ENCODE measurements at regions not wholly inside any gene's neighbourhood (a gene's known extent, or its start where the extent isn't known, plus 50 kb on each side); places are given as distances from the start of the nearest gene placed in this dataset.

DNA sequence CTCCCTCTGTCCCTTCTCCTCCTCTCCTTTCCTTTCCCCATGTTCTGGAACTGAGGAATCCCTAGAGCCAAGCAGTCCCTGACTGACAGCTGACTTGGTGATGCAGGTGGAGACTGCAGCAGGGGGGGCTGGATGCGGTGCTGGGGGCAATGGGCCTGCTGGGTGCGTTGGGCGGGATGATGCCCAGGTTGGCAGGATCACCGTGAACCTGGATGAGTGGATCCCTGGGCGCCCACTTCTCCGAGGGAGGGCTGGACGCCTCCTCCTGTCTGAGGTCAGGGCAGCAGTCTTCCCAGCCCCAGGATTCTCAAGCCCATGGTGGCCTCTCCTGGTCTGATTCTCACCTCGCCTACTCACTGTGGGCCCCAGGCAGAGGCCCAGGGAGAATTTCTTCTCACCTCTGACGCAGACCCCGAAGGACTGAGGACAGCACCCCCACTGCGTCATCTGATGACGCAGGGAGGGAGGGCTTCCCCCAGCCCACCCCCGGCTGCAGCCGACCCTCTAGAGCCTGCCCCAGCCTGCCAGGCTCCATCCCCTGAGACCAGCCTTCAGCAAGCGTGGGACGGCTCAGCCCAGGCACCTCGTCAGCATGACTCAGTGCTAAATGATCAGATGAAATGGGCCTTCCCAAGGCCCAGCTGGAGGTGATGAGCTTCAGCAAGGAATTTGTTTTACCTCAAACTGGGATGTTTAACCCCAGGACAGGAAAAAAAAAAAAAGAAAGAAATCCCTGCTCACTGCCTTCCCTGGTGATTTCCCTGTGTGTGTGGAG is 188.0 kb upstream of the TNRC6C start:
- TF ChIP-seq POLR2A (IDR thresholded peaks at IDR 0.05) = no peak
- TF ChIP-seq, protein P1, sequence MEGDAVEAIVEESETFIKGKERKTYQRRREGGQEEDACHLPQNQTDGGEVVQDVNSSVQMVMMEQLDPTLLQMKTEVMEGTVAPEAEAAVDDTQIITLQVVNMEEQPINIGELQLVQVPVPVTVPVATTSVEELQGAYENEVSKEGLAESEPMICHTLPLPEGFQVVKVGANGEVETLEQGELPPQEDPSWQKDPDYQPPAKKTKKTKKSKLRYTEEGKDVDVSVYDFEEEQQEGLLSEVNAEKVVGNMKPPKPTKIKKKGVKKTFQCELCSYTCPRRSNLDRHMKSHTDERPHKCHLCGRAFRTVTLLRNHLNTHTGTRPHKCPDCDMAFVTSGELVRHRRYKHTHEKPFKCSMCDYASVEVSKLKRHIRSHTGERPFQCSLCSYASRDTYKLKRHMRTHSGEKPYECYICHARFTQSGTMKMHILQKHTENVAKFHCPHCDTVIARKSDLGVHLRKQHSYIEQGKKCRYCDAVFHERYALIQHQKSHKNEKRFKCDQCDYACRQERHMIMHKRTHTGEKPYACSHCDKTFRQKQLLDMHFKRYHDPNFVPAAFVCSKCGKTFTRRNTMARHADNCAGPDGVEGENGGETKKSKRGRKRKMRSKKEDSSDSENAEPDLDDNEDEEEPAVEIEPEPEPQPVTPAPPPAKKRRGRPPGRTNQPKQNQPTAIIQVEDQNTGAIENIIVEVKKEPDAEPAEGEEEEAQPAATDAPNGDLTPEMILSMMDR (IDR thresholded peaks at IDR 0.05) = no peak

All from vagina (tissue), 2 donors.